B cell (primary cell): ENCODE measurements at regions not wholly inside any gene's neighbourhood (a gene's known extent, or its start where the extent isn't known, plus 50 kb on each side); places are given as distances from the start of the nearest gene placed in this dataset.

Source experiments
- ATAC-seq: fragments of 200-7000 bp; cut with Tn5 transposase; one replicate; pipeline ENCODE4 v1.10.0; 2021; ENCODE audit warnings: low read depth, mild to moderate bottlenecking, moderate number of reproducible peaks, moderate library complexity
- CTCF ChIA-PET: fragments of 350-600 bp; sonication (Branson Sonifier 250); formaldehyde crosslinking; loops from one replicate; lab custom pipeline; 2021; ENCODE audit warnings: antibody characterized with exemption, inconsistent platforms; lab: Charles Lee
- POLR2A ChIA-PET: fragments of 350-600 bp; sonication (Branson Sonifier 250); formaldehyde crosslinking; loops from one replicate; lab custom pipeline; 2021; ENCODE audit warnings: antibody characterized with exemption; lab: Charles Lee
- DNase-seq: peaks from one replicate; pipeline ENCODE4 v3.0.0; 2013
- H2AFZ ChIP-seq: 2 replicates; pipeline ENCODE4 v1.6.1; 2012; ENCODE audit warnings: mild to moderate bottlenecking, low read depth, low read length; ENCODE audit not compliant: insufficient read depth, poor library complexity, severe bottlenecking
- H3K27ac ChIP-seq, 2 donors: 1 replicate in 1 of 2; 2 replicates in 1 of 2; pipeline ENCODE4 v1.5.1; 2012 to 2013; ENCODE audit warnings: low read length in 2 of 2, mild to moderate bottlenecking in 2 of 2, moderate library complexity in 1 of 2
- H3K27me3 ChIP-seq, 4 experiments: fragments of 200-600 bp in 1 of 4; sonication (generic) in 1 of 4; replicated peaks in 1 of 4; 1 replicate in 2 of 4; 2 replicates in 2 of 4; pipeline versions ENCODE4 v1.6.1 to v1.7.0; 2013 to 2016; ENCODE audit warnings: low read length in 3 of 4, mild to moderate bottlenecking in 2 of 4, mixed read lengths in 1 of 4, moderate library complexity in 1 of 4; ENCODE audit not compliant: insufficient read depth in 4 of 4, control insufficient read depth in 3 of 4; ENCODE audit errors: control extremely low read depth in 1 of 4
- H3K36me3 ChIP-seq, 2 experiments: replicated peaks in 1 of 2; 1 replicate in 1 of 2; 2 replicates in 1 of 2; pipeline versions ENCODE4 v1.6.1 to v1.7.1; 2013; ENCODE audit warnings: low read length in 1 of 2; ENCODE audit not compliant: insufficient read depth in 2 of 2, control insufficient read depth in 1 of 2; ENCODE audit errors: control extremely low read depth in 1 of 2, extremely low read depth in 1 of 2
- H3K4me1 ChIP-seq, 2 donors: fragments of 200-600 bp in 1 of 2; sonication (generic) in 1 of 2; 1 replicate in 1 of 2; 2 replicates in 1 of 2; pipeline versions ENCODE4 v1.5.1 to v1.6.1; 2013 to 2017; ENCODE audit warnings: low read length in 2 of 2; ENCODE audit not compliant: control insufficient read depth in 2 of 2, insufficient read depth in 2 of 2
- H3K4me2 ChIP-seq: replicated peaks from 2 replicates; pipeline ENCODE3; 2012; ENCODE audit warnings: mild to moderate bottlenecking, low read depth, low read length; ENCODE audit not compliant: poor library complexity, severe bottlenecking
- H3K4me3 ChIP-seq, 5 experiments: fragments of 200-600 bp in 1 of 5; sonication (generic) in 1 of 5; 1 replicate in 3 of 5; 2 replicates in 2 of 5; pipeline versions ENCODE4 v1.5.1 to v1.7.0; 2011 to 2016; ENCODE audit warnings: low read length in 4 of 5, mild to moderate bottlenecking in 4 of 5, low read depth in 2 of 5, control low read depth in 1 of 5, moderate library complexity in 1 of 5; ENCODE audit not compliant: insufficient read depth in 1 of 5; ENCODE audit errors: control extremely low read depth in 1 of 5, extremely low read depth in 1 of 5
- H3K79me2 ChIP-seq: fragments of 200-600 bp; sonication (generic); one replicate; pipeline ENCODE4 v1.6.0; 2016; ENCODE audit warnings: low read length; ENCODE audit not compliant: control insufficient read depth, insufficient read depth
- H3K9ac ChIP-seq: fragments of 200-600 bp; sonication (generic); 2 replicates; pipeline ENCODE4 v1.6.1; 2017; ENCODE audit warnings: mild to moderate bottlenecking, low read length, moderate library complexity
- H3K9me3 ChIP-seq, 3 donors: one replicate each; pipeline versions ENCODE4 v1.6.1 to v1.7.1; 2013; ENCODE audit warnings: low read length in 2 of 3; ENCODE audit not compliant: control insufficient read depth in 2 of 3, insufficient read depth in 1 of 3; ENCODE audit errors: control extremely low read depth in 1 of 3
- H4K20me1 ChIP-seq: 2 replicates; pipeline ENCODE4 v1.6.0; 2012; ENCODE audit warnings: mild to moderate bottlenecking, low read length; ENCODE audit not compliant: insufficient read depth, control insufficient read depth, poor library complexity, severe bottlenecking
- H3K27ac Mint-ChIP-seq: one replicate; pipeline ENCODE4 v1.8.0; 2021; ENCODE audit warnings: mixed read lengths
- H3K27me3 Mint-ChIP-seq: one replicate; pipeline ENCODE4 v1.8.0; 2021; ENCODE audit warnings: mixed read lengths
- H3K4me1 Mint-ChIP-seq: one replicate; pipeline ENCODE4 v1.8.0; 2021; ENCODE audit warnings: mixed read lengths
- H3K4me3 Mint-ChIP-seq: one replicate; pipeline ENCODE4 v1.8.0; 2021; ENCODE audit warnings: mixed read lengths
- H3K9me3 Mint-ChIP-seq: one replicate; pipeline ENCODE4 v1.8.0; 2022; ENCODE audit warnings: mixed read lengths; ENCODE audit not compliant: insufficient read depth
- CTCF ChIP-seq: fragments of 200-600 bp; IDR thresholded peaks from one replicate; pipeline ENCODE4 v1.8.0; 2022; ENCODE audit warnings: antibody characterized with exemption, mild to moderate bottlenecking
- EZH2 ChIP-seq: IDR thresholded peaks from 2 replicates; pipeline ENCODE4 v1.6.1; 2012; ENCODE audit warnings: borderline replicate concordance, low read depth, mild to moderate bottlenecking, moderate library complexity, low read length; ENCODE audit not compliant: insufficient read depth, poor library complexity, severe bottlenecking
- WGBS: methylation state at CpG from one replicate; pipeline ENCODE4 v1.1.5; 2013; ENCODE audit warnings: missing lambda C conversion rate; ENCODE audit not compliant: insufficient coverage; 5-methylcytosine and 5-hydroxymethylcytosine counted together
- intact Hi-C: fragments of 100-400 bp; cut with micrococcal nuclease; formaldehyde crosslinking; loops from one replicate; pipeline ENCODE4 v1.10.0; 2022

GRCh38 chr5:86546044-86546443 lies 71.7 kb upstream of the COX7C start:
- intact Hi-C loops: no loop called here
- CTCF ChIA-PET: no interaction called here
- DNase-seq: no peak
- H3K9me3 Mint-ChIP-seq: no peaks in the 10 kb centered on the region
- Histone ChIP-seq H3K9me3 (no peaks in the 10 kb centered on the region), H3K79me2 (no peaks in the 10 kb centered on the region), H3K4me2 (no peak overlapping the region), H3K27me3 (no peaks in the 10 kb centered on the region), H3K9ac (no peak overlapping the region), H3K27ac (no peak overlapping the region), H2AFZ (no peak overlapping the region), H3K36me3 (no peaks in the 10 kb centered on the region), H3K4me1 (no peaks in the 10 kb centered on the region), H4K20me1 (no peaks in the 10 kb centered on the region), H3K4me3 (no peak overlapping the region)
- H3K27ac Mint-ChIP-seq: no peak overlapping the region
- WGBS: 83% methylated on average over 1 of the region's 2 CpGs
- no peaks in the 10 kb centered on the region for H3K4me1 Mint-ChIP-seq
- no peak overlapping the region for H3K4me3 Mint-ChIP-seq
- no peaks in the 10 kb centered on the region for H3K27me3 Mint-ChIP-seq
- no peak for TF ChIP-seq CTCF
- TF ChIP-seq EZH2: no peak
- POLR2A ChIA-PET: no interaction called here
- no peak for ATAC-seq

- 90% methylated on average over 2 of the region's 4 CpGs for WGBS
- CTCF ChIA-PET: no interaction called here
These were observed 71.2 kb upstream of the COX7C start for GRCh38 chr5:86546582-86546981.

More at GRCh38 chr5:86546582-86546981, 71.2 kb upstream of the COX7C start:
- H3K4me3 ChIP-seq: no peak overlapping the region
- no peak overlapping the region for H2AFZ ChIP-seq
- TF ChIP-seq CTCF: no peak
- TF ChIP-seq EZH2: no peak
- Mint-ChIP-seq H3K4me1 (no peaks in the 10 kb centered on the region), H3K4me3 (no peak overlapping the region), H3K27ac (no peak overlapping the region), H3K9me3 (no peaks in the 10 kb centered on the region), H3K27me3 (no peaks in the 10 kb centered on the region)
- no peaks in the 10 kb centered on the region for H3K36me3 ChIP-seq
- no peaks in the 10 kb centered on the region for H3K79me2 ChIP-seq
- H3K4me1 ChIP-seq: no peaks in the 10 kb centered on the region
- no peaks in the 10 kb centered on the region for H3K27me3 ChIP-seq
- no peak overlapping the region for H3K9ac ChIP-seq
- H3K9me3 ChIP-seq: no peaks in the 10 kb centered on the region
- no peak overlapping the region for H3K27ac ChIP-seq
- H4K20me1 ChIP-seq: no peaks in the 10 kb centered on the region
- no peak overlapping the region for H3K4me2 ChIP-seq
- POLR2A ChIA-PET: no interaction called here
- intact Hi-C loops: no loop called here
- DNase-seq: no peak
- no peak for ATAC-seq
